NOMO-1 (cell line): ENCODE measurements at regions not wholly inside any gene's neighbourhood (a gene's known extent, or its start where the extent isn't known, plus 50 kb on each side); places are given as distances from the start of the nearest gene placed in this dataset.
"Not testable (repeated sequence)": the region's sequence is repeated elsewhere in the genome, so short reads cannot be mapped to it uniquely, and the experiment has no call there.

Source experiments
- DNase-seq, 2 experiments: peaks; one replicate each; lab custom pipeline; 2025; ENCODE audit not compliant: unreplicated experiment in 2 of 2; lab: John Stamatoyannopoulos, UW

- DNase-seq, result not testable (repeated sequence)
Measured at GRCh38 chr20:47903009-47903408, 117.7 kb upstream of the SULF2 start.

- DNase-seq, result not testable (repeated sequence)
Measured at GRCh38 chr20:47899313-47899712, 114.0 kb upstream of the SULF2 start.

- no peak for DNase-seq
Measured at GRCh38 chr20:47897461-47897860, 112.2 kb upstream of the SULF2 start.

GRCh38 chr20:47892681-47893080, 107.4 kb upstream of the SULF2 start:
- not testable (repeated sequence) for DNase-seq

GRCh38 chr20:47890708-47891107, 105.4 kb upstream of the SULF2 start:
- DNase-seq, result not testable (repeated sequence)

GRCh38 chr20:47889751-47890150, 104.5 kb upstream of the SULF2 start:
- DNase-seq, result not testable (repeated sequence)

GRCh38 chr20:47888351-47888750, 103.1 kb upstream of the SULF2 start:
- no peak for DNase-seq

- DNase-seq, result no peak
Measured at GRCh38 chr20:47887477-47888080, 102.3 kb upstream of the SULF2 start.

GRCh38 chr20:47887064-47887463, 101.8 kb upstream of the SULF2 start:
- DNase-seq, result no peak

- no peak for DNase-seq
Measured at GRCh38 chr20:47886454-47887041, 101.3 kb upstream of the SULF2 start.

GRCh38 chr20:47885909-47886453, 100.7 kb upstream of the SULF2 start:
- no peak for DNase-seq

- not testable (repeated sequence) for DNase-seq
Measured at GRCh38 chr20:47883940-47884339, 98.7 kb upstream of the SULF2 start.

- DNase-seq, result no peak
Measured at GRCh38 chr20:47883186-47883585, 97.9 kb upstream of the SULF2 start.

- DNase-seq, result no peak
Measured at GRCh38 chr20:47879771-47880170, 94.5 kb upstream of the SULF2 start.

GRCh38 chr20:47878601-47879027, 93.3 kb upstream of the SULF2 start:
- DNase-seq, result no peak

- DNase-seq, result no peak
Measured at GRCh38 chr20:47876311-47877088, 91.2 kb upstream of the SULF2 start.

GRCh38 chr20:47875297-47876025, 90.2 kb upstream of the SULF2 start:
- DNase-seq, result no peak

- DNase-seq, result no peak
Measured at GRCh38 chr20:47872341-47872740, 87.1 kb upstream of the SULF2 start.

- no peak for DNase-seq
Measured at GRCh38 chr20:47870475-47870874, 85.2 kb upstream of the SULF2 start.

- no peak for DNase-seq
Measured at GRCh38 chr20:47868744-47869143, 83.5 kb upstream of the SULF2 start.

- no peak for DNase-seq
Measured at GRCh38 chr20:47868236-47868635, 83.0 kb upstream of the SULF2 start.
